ENCODE measurements at regions not wholly inside any gene's neighbourhood (a gene's known extent, or its start where the extent isn't known, plus 50 kb on each side); places are given as distances from the start of the nearest gene placed in this dataset.

- no peak for TF ChIP-seq CTCF (IDR thresholded peaks at IDR 0.05; ENCODE audit: insufficient read depth, low read depth, low read length, missing control alignments)
- no peak overlapping the region for H3K4me3 ChIP-seq (ENCODE audit: low read depth, low read length)
- DNase-seq (ENCODE audit: low read depth), result no peak
Observed at GRCh38 chr5:115348175-115348574, 51.7 kb upstream of the CCDC112 start.

Data from GM12865 (cell line).